ENCODE measurements at regions not wholly inside any gene's neighbourhood (a gene's known extent, or its start where the extent isn't known, plus 50 kb on each side); places are given as distances from the start of the nearest gene placed in this dataset.

GRCh38 chr7:16975712-16976111 is 93.9 kb upstream of the AGR3 start:
- TF ChIP-seq TCF4 (CRISPR knock-in tag; IDR thresholded peaks at IDR 0.05; ENCODE audit: borderline replicate concordance) (no peak), ESRRG (CRISPR knock-in tag; IDR thresholded peaks at IDR 0.05) (no peak), TOX (CRISPR knock-in tag; IDR thresholded peaks at IDR 0.05; ENCODE audit: borderline replicate concordance) (no peak), ZFP30 (CRISPR knock-in tag; IDR thresholded peaks at IDR 0.05) (no peak), CSDC2 (CRISPR knock-in tag; IDR thresholded peaks at IDR 0.05) (no peak), ARNTL (CRISPR knock-in tag; IDR thresholded peaks at IDR 0.05; ENCODE audit: borderline replicate concordance, low read depth) (no peak), ZNF70 (CRISPR knock-in tag; IDR thresholded peaks at IDR 0.05) (no peak)
- TF ChIP-seq, protein P1, sequence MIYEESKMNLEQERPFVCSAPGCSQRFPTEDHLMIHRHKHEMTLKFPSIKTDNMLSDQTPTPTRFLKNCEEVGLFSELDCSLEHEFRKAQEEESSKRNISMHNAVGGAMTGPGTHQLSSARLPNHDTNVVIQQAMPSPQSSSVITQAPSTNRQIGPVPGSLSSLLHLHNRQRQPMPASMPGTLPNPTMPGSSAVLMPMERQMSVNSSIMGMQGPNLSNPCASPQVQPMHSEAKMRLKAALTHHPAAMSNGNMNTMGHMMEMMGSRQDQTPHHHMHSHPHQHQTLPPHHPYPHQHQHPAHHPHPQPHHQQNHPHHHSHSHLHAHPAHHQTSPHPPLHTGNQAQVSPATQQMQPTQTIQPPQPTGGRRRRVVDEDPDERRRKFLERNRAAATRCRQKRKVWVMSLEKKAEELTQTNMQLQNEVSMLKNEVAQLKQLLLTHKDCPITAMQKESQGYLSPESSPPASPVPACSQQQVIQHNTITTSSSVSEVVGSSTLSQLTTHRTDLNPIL (CRISPR knock-in tag; IDR thresholded peaks at IDR 0.05; ENCODE audit: low read depth): no peak
- TF ChIP-seq, protein P2, sequence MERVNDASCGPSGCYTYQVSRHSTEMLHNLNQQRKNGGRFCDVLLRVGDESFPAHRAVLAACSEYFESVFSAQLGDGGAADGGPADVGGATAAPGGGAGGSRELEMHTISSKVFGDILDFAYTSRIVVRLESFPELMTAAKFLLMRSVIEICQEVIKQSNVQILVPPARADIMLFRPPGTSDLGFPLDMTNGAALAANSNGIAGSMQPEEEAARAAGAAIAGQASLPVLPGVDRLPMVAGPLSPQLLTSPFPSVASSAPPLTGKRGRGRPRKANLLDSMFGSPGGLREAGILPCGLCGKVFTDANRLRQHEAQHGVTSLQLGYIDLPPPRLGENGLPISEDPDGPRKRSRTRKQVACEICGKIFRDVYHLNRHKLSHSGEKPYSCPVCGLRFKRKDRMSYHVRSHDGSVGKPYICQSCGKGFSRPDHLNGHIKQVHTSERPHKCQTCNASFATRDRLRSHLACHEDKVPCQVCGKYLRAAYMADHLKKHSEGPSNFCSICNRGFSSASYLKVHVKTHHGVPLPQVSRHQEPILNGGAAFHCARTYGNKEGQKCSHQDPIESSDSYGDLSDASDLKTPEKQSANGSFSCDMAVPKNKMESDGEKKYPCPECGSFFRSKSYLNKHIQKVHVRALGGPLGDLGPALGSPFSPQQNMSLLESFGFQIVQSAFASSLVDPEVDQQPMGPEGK (CRISPR knock-in tag; IDR thresholded peaks at IDR 0.05; ENCODE audit: borderline replicate concordance): no peak

Data from SK-N-SH treated with all-trans-retinoic acid at 6 μM for 48 hours (cell line).